ENCODE measurements at regions not wholly inside any gene's neighbourhood (a gene's known extent, or its start where the extent isn't known, plus 50 kb on each side); places are given as distances from the start of the nearest gene placed in this dataset.

GRCh38 chr3:24640330-24640877, 145.8 kb upstream of the THRB start:
- peak; percentile 41 for DNase-seq (ENCODE audit: low spot score)

GRCh38 chr3:24641628-24642027, 147.0 kb upstream of the THRB start:
- DNase-seq (ENCODE audit: low spot score) (no peak), FAIRE-seq (no peak)

More at GRCh38 chr3:24640330-24640877, 145.8 kb upstream of the THRB start:
- no peak for FAIRE-seq

GRCh38 chr3:24645047-24645446, 150.4 kb upstream of the THRB start:
- FAIRE-seq: no peak
- no peak for DNase-seq (ENCODE audit: low spot score)

GRCh38 chr3:24646790-24647189, 152.1 kb upstream of the THRB start:
- no peak for FAIRE-seq

GRCh38 chr3:24648063-24648462, 153.4 kb upstream of the THRB start:
- FAIRE-seq: no peak

More at GRCh38 chr3:24646790-24647189, 152.1 kb upstream of the THRB start:
- no peak for DNase-seq (ENCODE audit: low spot score)

GRCh38 chr3:24650839-24651238, 156.2 kb upstream of the THRB start:
- FAIRE-seq: no peak
- no peak for DNase-seq (ENCODE audit: low spot score)

More at GRCh38 chr3:24648063-24648462, 153.4 kb upstream of the THRB start:
- no peak for DNase-seq (ENCODE audit: low spot score)

GRCh38 chr3:24657870-24658510, 163.3 kb upstream of the THRB start:
- FAIRE-seq (no peak), DNase-seq (ENCODE audit: low spot score) (no peak)

- FAIRE-seq (no peak), DNase-seq (ENCODE audit: low spot score) (no peak)
Measured at GRCh38 chr3:24661175-24661584, 166.5 kb upstream of the THRB start.

- no peak for FAIRE-seq
- DNase-seq (ENCODE audit: low spot score): no peak
Measured at GRCh38 chr3:24662449-24663345, 168.0 kb upstream of the THRB start.

GRCh38 chr3:24663406-24663805, 168.8 kb upstream of the THRB start:
- FAIRE-seq: no peak

GRCh38 chr3:24668039-24668438, 173.4 kb upstream of the THRB start:
- FAIRE-seq (no peak), DNase-seq (ENCODE audit: low spot score) (no peak)

More at GRCh38 chr3:24663406-24663805, 168.8 kb upstream of the THRB start:
- no peak for DNase-seq (ENCODE audit: low spot score)

- FAIRE-seq (no peak), DNase-seq (ENCODE audit: low spot score) (no peak)
Measured at GRCh38 chr3:24670871-24671270, 176.2 kb upstream of the THRB start.

GRCh38 chr3:24673596-24673995, 178.9 kb upstream of the THRB start:
- no peak for FAIRE-seq
- DNase-seq (ENCODE audit: low spot score): no peak

GRCh38 chr3:24674261-24674660, 179.6 kb upstream of the THRB start:
- FAIRE-seq (no peak), DNase-seq (ENCODE audit: low spot score) (no peak)

- FAIRE-seq (no peak), DNase-seq (ENCODE audit: low spot score) (peak; percentile 31)
Measured at GRCh38 chr3:24678021-24678420, 183.4 kb upstream of the THRB start.

- DNase-seq (ENCODE audit: low spot score) (peak; percentile 84), FAIRE-seq (no peak)
Measured at GRCh38 chr3:24678421-24678865, 183.8 kb upstream of the THRB start.

GRCh38 chr3:24679429-24679828, 184.8 kb upstream of the THRB start:
- DNase-seq (ENCODE audit: low spot score): no peak

GRCh38 chr3:24680214-24680967, 185.7 kb upstream of the THRB start:
- no peak for FAIRE-seq
- peak; percentile 65 for DNase-seq (ENCODE audit: low spot score)

More at GRCh38 chr3:24679429-24679828, 184.8 kb upstream of the THRB start:
- FAIRE-seq: no peak

GRCh38 chr3:24682141-24682547, 187.5 kb upstream of the THRB start:
- FAIRE-seq (peak; percentile 20), DNase-seq (ENCODE audit: low spot score) (no peak)

- FAIRE-seq (no peak), DNase-seq (ENCODE audit: low spot score) (no peak)
Measured at GRCh38 chr3:24683090-24683489, 188.4 kb upstream of the THRB start.

GRCh38 chr3:24683633-24684384, 189.2 kb upstream of the THRB start:
- FAIRE-seq: no peak
- DNase-seq (ENCODE audit: low spot score): peak; percentile 45

All from urothelium cell line (cell line).